Activated CD8-positive, alpha-beta T cell treated with anti-CD3 and anti-CD28 coated beads for 36 hours (primary cell): ENCODE measurements at regions not wholly inside any gene's neighbourhood (a gene's known extent, or its start where the extent isn't known, plus 50 kb on each side); places are given as distances from the start of the nearest gene placed in this dataset.
"Not testable (repeated sequence)": the region's sequence is repeated elsewhere in the genome, so short reads cannot be mapped to it uniquely, and the experiment has no call there.

ENCODE experiments used
- ATAC-seq: fragments of 200-7000 bp; cut with Tn5 transposase; one replicate; pipeline ENCODE4 v1.10.0; 2021; ENCODE audit warnings: mild to moderate bottlenecking, moderate library complexity
- CTCF ChIA-PET: fragments of 350-600 bp; sonication (Branson Sonifier 250); formaldehyde crosslinking; loops from one replicate; lab custom pipeline; 2021; ENCODE audit warnings: antibody characterized with exemption; lab: Charles Lee
- POLR2A ChIA-PET: fragments of 350-600 bp; sonication (Branson Sonifier 250); formaldehyde crosslinking; loops from one replicate; lab custom pipeline; 2021; ENCODE audit warnings: antibody characterized with exemption; lab: Charles Lee
- DNase-seq: peaks from one replicate; pipeline ENCODE4 v3.0.0-alpha.2; 2020
- H3K27ac Mint-ChIP-seq: one replicate; pipeline ENCODE4 v1.8.0; 2021; ENCODE audit warnings: mild to moderate bottlenecking, mixed read lengths
- H3K27me3 Mint-ChIP-seq: one replicate; pipeline ENCODE4 v1.8.0; 2021; ENCODE audit warnings: mixed read lengths
- H3K36me3 Mint-ChIP-seq: one replicate; pipeline ENCODE4 v1.8.0; 2021; ENCODE audit warnings: low read depth, mixed read lengths
- H3K4me1 Mint-ChIP-seq: one replicate; pipeline ENCODE4 v1.8.0; 2021; ENCODE audit warnings: low read depth, mixed read lengths
- H3K4me3 Mint-ChIP-seq: one replicate; pipeline ENCODE4 v1.8.0; 2021; ENCODE audit warnings: mild to moderate bottlenecking, moderate library complexity, mixed read lengths
- H3K9me3 Mint-ChIP-seq: one replicate; pipeline ENCODE4 v1.8.0; 2021; ENCODE audit warnings: mixed read lengths
- CTCF ChIP-seq: fragments of 200-600 bp; IDR thresholded peaks from one replicate; pipeline ENCODE4 v1.8.0; 2022; ENCODE audit warnings: antibody characterized with exemption, mild to moderate bottlenecking
- intact Hi-C: fragments of 100-400 bp; cut with micrococcal nuclease; formaldehyde crosslinking; loops from one replicate; pipeline ENCODE4 v1.10.0; 2022

- no peak overlapping the region for H3K27ac Mint-ChIP-seq
- ChIA-PET POLR2A (no interaction called here), CTCF (no interaction called here)
- no peaks in the 10 kb centered on the region for H3K27me3 Mint-ChIP-seq
- H3K4me1 Mint-ChIP-seq, result no peaks in the 10 kb centered on the region
- ATAC-seq (no peak), DNase-seq (no peak)
- TF ChIP-seq CTCF, result no peak
- H3K36me3 Mint-ChIP-seq, result no peaks in the 10 kb centered on the region
- peaks cover 14% of the 10 kb centered on the region for H3K9me3 Mint-ChIP-seq
- no peak overlapping the region for H3K4me3 Mint-ChIP-seq
- intact Hi-C loops, result no loop called here
These were observed 438.0 kb upstream of the IMPG1 start for GRCh38 chr6:76510489-76510888.

DNA sequence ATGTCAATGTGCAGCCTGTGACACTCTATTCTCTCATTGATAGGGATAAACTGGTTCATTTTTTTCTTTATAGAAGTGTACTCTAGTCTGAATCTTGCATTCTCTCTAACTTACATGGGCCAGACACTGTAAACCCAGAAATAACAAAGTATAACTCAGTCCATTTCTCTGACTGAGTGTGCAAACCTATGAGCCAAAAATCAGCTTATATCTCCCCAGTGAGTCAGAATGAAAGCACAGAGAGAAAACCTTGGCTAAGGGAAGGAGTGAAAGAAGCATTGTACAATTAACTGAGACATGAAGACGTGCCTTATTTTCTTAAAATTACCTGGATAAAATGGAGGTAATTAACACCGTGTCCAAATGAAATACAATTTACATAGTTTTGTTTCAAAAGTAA lies 436.9 kb upstream of the IMPG1 start:
- ATAC-seq (no peak), DNase-seq (no peak)
- H3K27ac Mint-ChIP-seq, result no peak overlapping the region
- H3K4me3 Mint-ChIP-seq, result no peak overlapping the region
- no peak for TF ChIP-seq CTCF
- no peaks in the 10 kb centered on the region for H3K4me1 Mint-ChIP-seq
- peaks cover 15% of the 10 kb centered on the region for H3K9me3 Mint-ChIP-seq
- ChIA-PET CTCF (no interaction called here), POLR2A (no interaction called here)
- no peaks in the 10 kb centered on the region for H3K36me3 Mint-ChIP-seq
- no peaks in the 10 kb centered on the region for H3K27me3 Mint-ChIP-seq
- intact Hi-C loops, result no loop called here

- Mint-ChIP-seq H3K9me3 (peaks cover 18% of the 10 kb centered on the region), H3K27me3 (no peaks in the 10 kb centered on the region), H3K4me1 (no peaks in the 10 kb centered on the region), H3K27ac (no peak overlapping the region), H3K4me3 (no peak overlapping the region), H3K36me3 (no peaks in the 10 kb centered on the region)
- ATAC-seq (no peak), DNase-seq (no peak)
- TF ChIP-seq CTCF, result no peak
- ChIA-PET CTCF (no interaction called here), POLR2A (no interaction called here)
- intact Hi-C loops, result no loop called here
These were observed 434.3 kb upstream of the IMPG1 start for GRCh38 chr6:76506808-76507207.

DNA sequence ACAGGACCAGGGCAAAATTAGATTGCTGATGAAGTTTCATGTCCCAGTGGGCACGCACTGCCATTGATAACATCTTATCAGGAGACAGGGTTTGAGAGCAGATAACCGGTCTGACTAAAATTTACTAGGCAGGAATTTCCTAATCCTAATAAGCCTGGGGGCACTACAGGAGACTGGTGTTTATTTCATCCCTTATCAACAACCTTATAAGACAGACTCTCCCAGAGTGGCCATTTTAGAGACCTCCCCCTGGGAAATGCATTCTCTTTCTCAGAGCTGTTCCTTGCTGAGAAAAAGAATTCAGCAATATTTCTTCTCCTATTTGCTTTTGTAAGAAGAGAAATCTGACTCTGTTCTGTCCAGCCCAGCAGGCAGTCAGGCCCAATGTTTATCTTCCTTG lies 423.4 kb upstream of the IMPG1 start:
- DNase-seq, result peak; percentile 2
- CTCF ChIA-PET, result no interaction called here
- Mint-ChIP-seq H3K27me3 (no peaks in the 10 kb centered on the region), H3K4me1 (no peaks in the 10 kb centered on the region), H3K4me3 (no peak overlapping the region), H3K27ac (no peak overlapping the region), H3K9me3 (peaks cover 23% of the 10 kb centered on the region), H3K36me3 (no peaks in the 10 kb centered on the region)
- intact Hi-C loops, result no loop called here
- ATAC-seq, result no peak
- POLR2A ChIA-PET, result no interaction called here
- TF ChIP-seq CTCF, result no peak

- H3K4me3 Mint-ChIP-seq, H3K36me3 Mint-ChIP-seq, H3K27ac Mint-ChIP-seq, ATAC-seq, POLR2A ChIA-PET, CTCF ChIA-PET, intact Hi-C loops, H3K27me3 Mint-ChIP-seq, H3K4me1 Mint-ChIP-seq, DNase-seq: not testable (repeated sequence)
- H3K9me3 Mint-ChIP-seq, result peaks cover 21% of the 10 kb centered on the region
These were observed 418.9 kb upstream of the IMPG1 start for GRCh38 chr6:76491376-76491775.

- CTCF ChIA-PET, result no interaction called here
- no peak overlapping the region for H3K4me3 Mint-ChIP-seq
- TF ChIP-seq CTCF, result no peak
These were observed 418.0 kb upstream of the IMPG1 start for GRCh38 chr6:76490456-76490855.

More at GRCh38 chr6:76490456-76490855, 418.0 kb upstream of the IMPG1 start:
- no peak overlapping the region for H3K27ac Mint-ChIP-seq
- no peak for ATAC-seq
- intact Hi-C loops, result no loop called here
- H3K9me3 Mint-ChIP-seq, result peaks cover 21% of the 10 kb centered on the region
- POLR2A ChIA-PET, result no interaction called here
- no peak for DNase-seq
- H3K36me3 Mint-ChIP-seq, result no peaks in the 10 kb centered on the region
- H3K27me3 Mint-ChIP-seq, result no peaks in the 10 kb centered on the region
- no peaks in the 10 kb centered on the region for H3K4me1 Mint-ChIP-seq
